NCI-H82 treated with DMSO at 0.1 percent for 48 hours (cell line): ENCODE measurements at regions not wholly inside any gene's neighbourhood (a gene's known extent, or its start where the extent isn't known, plus 50 kb on each side); places are given as distances from the start of the nearest gene placed in this dataset.
"Not testable (repeated sequence)": the region's sequence is repeated elsewhere in the genome, so short reads cannot be mapped to it uniquely, and the experiment has no call there.

Source experiments
- DNase-seq: peaks from one replicate; lab custom pipeline; 2025; ENCODE audit not compliant: unreplicated experiment; lab: John Stamatoyannopoulos, UW

GRCh38 chr1:90864681-90865080 is 147.6 kb upstream of the BARHL2 start:
- no peak for DNase-seq

GRCh38 chr1:90862782-90863181 is 145.7 kb upstream of the BARHL2 start:
- no peak for DNase-seq

GRCh38 chr1:90861421-90861820 is 144.3 kb upstream of the BARHL2 start:
- DNase-seq, result not testable (repeated sequence)

GRCh38 chr1:90856463-90857007 is 139.4 kb upstream of the BARHL2 start:
- DNase-seq, result no peak

GRCh38 chr1:90854397-90854924 is 137.4 kb upstream of the BARHL2 start:
- no peak for DNase-seq

- no peak for DNase-seq
Measured at GRCh38 chr1:90851711-90852050, 134.6 kb upstream of the BARHL2 start.

- peak; percentile 50 for DNase-seq
Measured at GRCh38 chr1:90850898-90851710, 134.0 kb upstream of the BARHL2 start.

GRCh38 chr1:90850181-90850897 is 133.2 kb upstream of the BARHL2 start:
- peak; percentile 31 for DNase-seq

- no peak for DNase-seq
Measured at GRCh38 chr1:90841473-90841872, 124.4 kb upstream of the BARHL2 start.

- DNase-seq, result no peak
Measured at GRCh38 chr1:90840352-90840751, 123.2 kb upstream of the BARHL2 start.

GRCh38 chr1:90839323-90839722 is 122.2 kb upstream of the BARHL2 start:
- DNase-seq, result no peak

GRCh38 chr1:90838720-90839119 is 121.6 kb upstream of the BARHL2 start:
- no peak for DNase-seq

GRCh38 chr1:90837420-90837819 is 120.3 kb upstream of the BARHL2 start:
- no peak for DNase-seq

GRCh38 chr1:90836345-90836679 is 119.2 kb upstream of the BARHL2 start:
- no peak for DNase-seq

- DNase-seq, result no peak
Measured at GRCh38 chr1:90835661-90836344, 118.7 kb upstream of the BARHL2 start.

- no peak for DNase-seq
Measured at GRCh38 chr1:90834886-90835660, 118.0 kb upstream of the BARHL2 start.

GRCh38 chr1:90834354-90834885 is 117.3 kb upstream of the BARHL2 start:
- DNase-seq, result no peak

- DNase-seq, result no peak
Measured at GRCh38 chr1:90833466-90834110, 116.5 kb upstream of the BARHL2 start.

GRCh38 chr1:90831910-90832309 is 114.8 kb upstream of the BARHL2 start:
- DNase-seq, result no peak

- DNase-seq, result no peak
Measured at GRCh38 chr1:90826834-90827233, 109.7 kb upstream of the BARHL2 start.
